Left lung (tissue), 4 donors: ENCODE measurements at regions not wholly inside any gene's neighbourhood (a gene's known extent, or its start where the extent isn't known, plus 50 kb on each side); places are given as distances from the start of the nearest gene placed in this dataset.

Source experiments
- ATAC-seq: fragments of 200-7000 bp; cut with Tn5 transposase; one replicate; pipeline ENCODE4 v1.9.1; 2020; ENCODE audit warnings: moderate library complexity
- DNase-seq, 4 donors: peaks; one replicate each; pipeline ENCODE4 v3.0.0-alpha.2; 2013 to 2020
- H3K27ac ChIP-seq, 2 donors: fragments of 200-600 bp; sonication (generic) in 1 of 2; one replicate each; pipeline versions ENCODE4 v1.5.0 to v1.8.0; 2020 to 2021
- H3K27me3 ChIP-seq, 2 donors: fragments of 200-600 bp; sonication (generic) in 1 of 2; one replicate each; pipeline versions ENCODE4 v1.5.0 to v1.8.0; 2020 to 2021
- H3K36me3 ChIP-seq, 2 donors: fragments of 200-600 bp; sonication (generic) in 1 of 2; one replicate each; pipeline versions ENCODE4 v1.5.0 to v1.8.0; 2020 to 2021
- H3K4me1 ChIP-seq, 2 donors: fragments of 200-600 bp; one replicate each; pipeline ENCODE4 v1.8.0; 2021
- H3K4me3 ChIP-seq, 2 donors: fragments of 200-600 bp; sonication (generic) in 1 of 2; one replicate each; pipeline versions ENCODE4 v1.5.0 to v1.8.0; 2020 to 2021; ENCODE audit warnings: mild to moderate bottlenecking in 1 of 2
- H3K9me3 ChIP-seq, 2 donors: fragments of 200-600 bp; sonication (generic) in 1 of 2; one replicate each; pipeline versions ENCODE4 v1.5.0 to v1.8.0; 2020 to 2021
- CTCF ChIP-seq, 2 donors: fragments of 200-600 bp; sonication (generic) in 1 of 2; IDR thresholded peaks; one replicate each; pipeline versions ENCODE4 v1.5.0 to v1.8.0; 2021; ENCODE audit warnings: antibody characterized with exemption in 2 of 2
- intact Hi-C, 2 donors: fragments of 100-400 bp; cut with DNase I; formaldehyde crosslinking; loops; one replicate each; pipeline versions ENCODE4 v1.11.2 to v1.14.2; 2022
- donor health status: DM: no; HTN: yes; CAD: no.
- donor health status: DM: no; HTN: no; CAD: no.

- H3K4me1 ChIP-seq: no peaks in the 10 kb centered on the region
- no peak overlapping the region for H3K4me3 ChIP-seq
- no peaks in the 10 kb centered on the region for H3K36me3 ChIP-seq
- no peak for TF ChIP-seq CTCF (IDR thresholded peaks at IDR 0.05)
- ATAC-seq: no peak
- intact Hi-C loops: no loop called here
- H3K27me3 ChIP-seq: no peaks in the 10 kb centered on the region
- no peak for DNase-seq
- no peak overlapping the region for H3K27ac ChIP-seq
- no peaks in the 10 kb centered on the region for H3K9me3 ChIP-seq
Measured at GRCh38 chr6:109315341-109316110, 66.7 kb downstream of the CD164 start.

GRCh38 chr6:109314313-109314712 lies 68.0 kb downstream of the CD164 start:
- Histone ChIP-seq H3K36me3 (no peaks in the 10 kb centered on the region), H3K27ac (no peak overlapping the region), H3K4me1 (no peaks in the 10 kb centered on the region), H3K9me3 (no peaks in the 10 kb centered on the region), H3K4me3 (no peak overlapping the region), H3K27me3 (no peaks in the 10 kb centered on the region)
- ATAC-seq (no peak), DNase-seq (no peak)
- intact Hi-C loops: no loop called here
- no peak for TF ChIP-seq CTCF (IDR thresholded peaks at IDR 0.05)

- no peak overlapping the region for H3K27ac ChIP-seq
- H3K9me3 ChIP-seq: no peaks in the 10 kb centered on the region
- ATAC-seq (no peak), DNase-seq (no peak)
- no peaks in the 10 kb centered on the region for H3K4me1 ChIP-seq
- no peak overlapping the region for H3K4me3 ChIP-seq
- intact Hi-C loops: no loop called here
- H3K27me3 ChIP-seq: no peaks in the 10 kb centered on the region
- no peak for TF ChIP-seq CTCF (IDR thresholded peaks at IDR 0.05)
- H3K36me3 ChIP-seq: no peaks in the 10 kb centered on the region
Measured at GRCh38 chr6:109313139-109313538, 69.1 kb downstream of the CD164 start.

GRCh38 chr6:109311471-109311870 lies 70.8 kb downstream of the CD164 start:
- DNase-seq (no peak), ATAC-seq (no peak)
- no peak overlapping the region for H3K4me3 ChIP-seq
- no peaks in the 10 kb centered on the region for H3K27me3 ChIP-seq
- no peaks in the 10 kb centered on the region for H3K9me3 ChIP-seq
- H3K27ac ChIP-seq: no peak overlapping the region
- H3K36me3 ChIP-seq: no peaks in the 10 kb centered on the region
- intact Hi-C loops: no loop called here
- H3K4me1 ChIP-seq: no peaks in the 10 kb centered on the region
- no peak for TF ChIP-seq CTCF (IDR thresholded peaks at IDR 0.05)

GRCh38 chr6:109309917-109310316 lies 72.3 kb downstream of the CD164 start:
- Histone ChIP-seq H3K27ac (no peak overlapping the region), H3K27me3 (no peaks in the 10 kb centered on the region), H3K4me1 (peaks cover 0 to under 1% of the 10 kb centered on the region in 2 donors), H3K36me3 (no peaks in the 10 kb centered on the region), H3K9me3 (no peaks in the 10 kb centered on the region), H3K4me3 (no peak overlapping the region)
- DNase-seq (no peak), ATAC-seq (no peak)
- no peak for TF ChIP-seq CTCF (IDR thresholded peaks at IDR 0.05)
- intact Hi-C loops: no loop called here
